ENCODE measurements at regions not wholly inside any gene's neighbourhood (a gene's known extent, or its start where the extent isn't known, plus 50 kb on each side); places are given as distances from the start of the nearest gene placed in this dataset.

GRCh38 chr4:17157304-17157703 lies 258.9 kb upstream of the LDB2 start:
- H3K9ac ChIP-seq (ENCODE audit: low read depth, low read length, poor library complexity, severe bottlenecking) = no peak overlapping the region
- TF ChIP-seq EZH2phosphoT487 (IDR thresholded peaks at IDR 0.05; ENCODE audit: borderline replicate concordance) (no peak), CTCF (conservative IDR thresholded peaks at IDR 0.05; ENCODE audit: low read length) (no peak)
- H3K79me2 ChIP-seq (ENCODE audit: insufficient read depth, low read length) = no peaks in the 10 kb centered on the region
- no peaks in the 10 kb centered on the region for H3K36me3 ChIP-seq (ENCODE audit: insufficient read depth, low read length)
- no peaks in the 10 kb centered on the region for H4K20me1 ChIP-seq (ENCODE audit: insufficient read depth, low read length, poor library complexity, severe bottlenecking)
- H3K4me2 ChIP-seq (ENCODE audit: low read depth, low read length, poor library complexity, severe bottlenecking) = no peak overlapping the region
- H2AFZ ChIP-seq (ENCODE audit: low read length) = no peak overlapping the region
- H3K9me3 ChIP-seq (ENCODE audit: insufficient read depth, low read depth, low read length) = 0 out of 2 replicates have a peak, but pooled peaks cover 2% of the 10 kb centered on the region
- no peaks in the 10 kb centered on the region for H3K9me2 ChIP-seq (replicated peaks; ENCODE audit: low read depth, low read length)
- no peak overlapping the region for H3K4me3 ChIP-seq (ENCODE audit: low read length, poor library complexity, severe bottlenecking)
- H3K4me1 ChIP-seq (ENCODE audit: insufficient read depth, low read length, poor library complexity, severe bottlenecking) = no peaks in the 10 kb centered on the region
- H3F3A ChIP-seq (ENCODE audit: low read depth) = no peaks in the 10 kb centered on the region
- H3K27me3 ChIP-seq (ENCODE audit: insufficient read depth, low read length, poor library complexity, severe bottlenecking) = no peaks in the 10 kb centered on the region

GRCh38 chr4:17155486-17155885 lies 257.0 kb upstream of the LDB2 start:
- Histone ChIP-seq H3K4me2 (ENCODE audit: low read depth, low read length, poor library complexity, severe bottlenecking) (no peak overlapping the region), H3K79me2 (ENCODE audit: insufficient read depth, low read length) (no peaks in the 10 kb centered on the region), H3K27me3 (ENCODE audit: insufficient read depth, low read length, poor library complexity, severe bottlenecking) (no peaks in the 10 kb centered on the region), H2AFZ (ENCODE audit: low read length) (no peak overlapping the region), H3F3A (ENCODE audit: low read depth) (no peaks in the 10 kb centered on the region), H3K4me3 (ENCODE audit: low read length, poor library complexity, severe bottlenecking) (no peak overlapping the region), H3K9me2 (replicated peaks; ENCODE audit: low read depth, low read length) (no peaks in the 10 kb centered on the region), H3K9ac (ENCODE audit: low read depth, low read length, poor library complexity, severe bottlenecking) (no peak overlapping the region), H4K20me1 (ENCODE audit: insufficient read depth, low read length, poor library complexity, severe bottlenecking) (no peaks in the 10 kb centered on the region), H3K36me3 (ENCODE audit: insufficient read depth, low read length) (no peaks in the 10 kb centered on the region), H3K9me3 (ENCODE audit: insufficient read depth, low read depth, low read length) (no peaks in the 10 kb centered on the region), H3K4me1 (ENCODE audit: insufficient read depth, low read length, poor library complexity, severe bottlenecking) (no peaks in the 10 kb centered on the region)
- no peak for TF ChIP-seq EZH2phosphoT487 (IDR thresholded peaks at IDR 0.05; ENCODE audit: borderline replicate concordance)
- TF ChIP-seq CTCF (conservative IDR thresholded peaks at IDR 0.05; ENCODE audit: low read length) = no peak

- no peak overlapping the region for H3K9ac ChIP-seq (ENCODE audit: low read depth, low read length, poor library complexity, severe bottlenecking)
- no peak overlapping the region for H3K4me3 ChIP-seq (ENCODE audit: low read length, poor library complexity, severe bottlenecking)
- no peaks in the 10 kb centered on the region for H3K9me3 ChIP-seq (ENCODE audit: insufficient read depth, low read depth, low read length)
- H3K27me3 ChIP-seq (ENCODE audit: insufficient read depth, low read length, poor library complexity, severe bottlenecking) = no peaks in the 10 kb centered on the region
- no peaks in the 10 kb centered on the region for H3K36me3 ChIP-seq (ENCODE audit: insufficient read depth, low read length)
- H3K4me1 ChIP-seq (ENCODE audit: insufficient read depth, low read length, poor library complexity, severe bottlenecking) = no peaks in the 10 kb centered on the region
- no peak overlapping the region for H3K4me2 ChIP-seq (ENCODE audit: low read depth, low read length, poor library complexity, severe bottlenecking)
- H3K9me2 ChIP-seq (replicated peaks; ENCODE audit: low read depth, low read length) = no peaks in the 10 kb centered on the region
- H4K20me1 ChIP-seq (ENCODE audit: insufficient read depth, low read length, poor library complexity, severe bottlenecking) = no peaks in the 10 kb centered on the region
- no peaks in the 10 kb centered on the region for H3K79me2 ChIP-seq (ENCODE audit: insufficient read depth, low read length)
- no peaks in the 10 kb centered on the region for H3F3A ChIP-seq (ENCODE audit: low read depth)
- H2AFZ ChIP-seq (ENCODE audit: low read length) = no peak overlapping the region
- TF ChIP-seq EZH2phosphoT487 (IDR thresholded peaks at IDR 0.05; ENCODE audit: borderline replicate concordance) = no peak
- TF ChIP-seq CTCF (conservative IDR thresholded peaks at IDR 0.05; ENCODE audit: low read length) = no peak
Observed at GRCh38 chr4:17153572-17153971, 255.1 kb upstream of the LDB2 start.

Measured in Loucy (cell line).